NT2/D1 (cell line): ENCODE measurements at regions not wholly inside any gene's neighbourhood (a gene's known extent, or its start where the extent isn't known, plus 50 kb on each side); places are given as distances from the start of the nearest gene placed in this dataset.
A peak's percentile ranks its signal among the peaks of the same experiment; 100 is the strongest.

Source experiments
- DNase-seq: peaks from one replicate; pipeline ENCODE4 v3.0.0-alpha.2; 2011; ENCODE audit warnings: low read depth, low spot score
- H3K27me3 ChIP-seq: 2 replicates; pipeline ENCODE4 v1.6.0; 2011; ENCODE audit warnings: mild to moderate bottlenecking; ENCODE audit not compliant: insufficient read length, insufficient read depth
- H3K36me3 ChIP-seq: 2 replicates; pipeline ENCODE4 v1.6.1; 2011; ENCODE audit warnings: mild to moderate bottlenecking, low read length, mixed read lengths; ENCODE audit not compliant: insufficient read depth, insufficient read length
- H3K4me1 ChIP-seq: 2 replicates; pipeline ENCODE4 v1.5.1; 2011; ENCODE audit not compliant: insufficient read depth, insufficient read length
- H3K4me3 ChIP-seq: 2 replicates; pipeline ENCODE4 v1.5.1; 2011; ENCODE audit warnings: low read depth; ENCODE audit not compliant: insufficient read length
- H3K9ac ChIP-seq: 2 replicates; pipeline ENCODE4 v1.6.0; 2011; ENCODE audit warnings: low read depth; ENCODE audit not compliant: insufficient read length
- H3K9me3 ChIP-seq: 2 replicates; pipeline ENCODE4 v1.5.1; 2011; ENCODE audit warnings: mild to moderate bottlenecking, low read length; ENCODE audit not compliant: insufficient read depth
- SUZ12 ChIP-seq: IDR thresholded peaks from 2 replicates; pipeline ENCODE4 v1.6.1; 2011; ENCODE audit not compliant: insufficient read length, insufficient read depth; ENCODE audit errors: extremely low read depth
- YY1 ChIP-seq: IDR thresholded peaks from 2 replicates; pipeline ENCODE4 v1.6.1; 2011; ENCODE audit not compliant: insufficient read length, insufficient read depth
- ZNF274 ChIP-seq: IDR thresholded peaks from 2 replicates; pipeline ENCODE4 v1.6.1; 2011; ENCODE audit warnings: mild to moderate bottlenecking, low read depth, low read length

DNA sequence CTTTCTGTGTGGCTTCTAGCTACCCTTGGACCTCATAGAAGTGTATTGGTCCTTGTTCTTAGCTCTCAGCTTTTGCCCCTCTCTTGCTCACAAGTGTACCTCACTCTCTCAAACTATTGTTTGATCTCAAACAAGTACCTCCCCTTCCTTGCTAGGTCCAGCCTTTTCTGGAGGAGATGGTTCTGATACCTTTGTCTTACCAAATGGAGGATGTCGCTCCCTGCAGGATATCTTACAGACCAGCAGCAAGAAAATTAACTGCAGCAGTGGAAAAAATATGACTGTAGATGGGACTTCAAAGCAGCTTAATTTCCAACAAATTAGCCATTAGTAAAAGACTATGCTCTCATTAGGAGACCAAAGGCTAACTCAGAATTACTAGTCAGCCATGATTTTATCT, 388.1 kb upstream of the ROBO2 start:
- TF ChIP-seq ZNF274 (no peak), SUZ12 (no peak), YY1 (no peak)
- no peaks in the 10 kb centered on the region for H3K36me3 ChIP-seq
- no peak overlapping the region for H3K4me3 ChIP-seq
- no peaks in the 10 kb centered on the region for H3K9me3 ChIP-seq
- no peaks in the 10 kb centered on the region for H3K27me3 ChIP-seq
- no peak for DNase-seq
- H3K9ac ChIP-seq, result no peak overlapping the region
- no peaks in the 10 kb centered on the region for H3K4me1 ChIP-seq

DNA sequence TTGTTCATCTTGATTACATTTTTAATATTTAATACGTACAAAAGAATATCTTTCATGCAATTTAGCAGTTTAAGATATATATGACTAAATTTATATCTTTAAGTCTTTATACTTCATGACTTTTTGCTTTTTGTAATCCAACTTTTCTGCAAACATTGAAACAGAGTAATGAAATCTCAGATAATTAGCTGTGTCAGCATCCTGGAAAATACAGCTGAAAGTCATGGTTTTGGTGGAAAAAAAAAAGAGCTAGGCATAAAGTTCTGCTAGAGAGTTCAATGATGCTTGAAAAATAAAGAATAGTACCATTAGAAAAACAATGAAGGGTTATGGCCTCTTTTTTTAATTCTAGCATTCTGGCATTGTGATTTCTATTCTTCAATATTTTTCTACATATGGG, 387.4 kb upstream of the ROBO2 start:
- Histone ChIP-seq H3K27me3 (no peaks in the 10 kb centered on the region), H3K9me3 (no peaks in the 10 kb centered on the region), H3K4me1 (no peaks in the 10 kb centered on the region), H3K9ac (no peak overlapping the region), H3K4me3 (no peak overlapping the region), H3K36me3 (no peaks in the 10 kb centered on the region)
- DNase-seq, result no peak
- TF ChIP-seq SUZ12 (no peak), ZNF274 (no peak), YY1 (no peak)

DNA sequence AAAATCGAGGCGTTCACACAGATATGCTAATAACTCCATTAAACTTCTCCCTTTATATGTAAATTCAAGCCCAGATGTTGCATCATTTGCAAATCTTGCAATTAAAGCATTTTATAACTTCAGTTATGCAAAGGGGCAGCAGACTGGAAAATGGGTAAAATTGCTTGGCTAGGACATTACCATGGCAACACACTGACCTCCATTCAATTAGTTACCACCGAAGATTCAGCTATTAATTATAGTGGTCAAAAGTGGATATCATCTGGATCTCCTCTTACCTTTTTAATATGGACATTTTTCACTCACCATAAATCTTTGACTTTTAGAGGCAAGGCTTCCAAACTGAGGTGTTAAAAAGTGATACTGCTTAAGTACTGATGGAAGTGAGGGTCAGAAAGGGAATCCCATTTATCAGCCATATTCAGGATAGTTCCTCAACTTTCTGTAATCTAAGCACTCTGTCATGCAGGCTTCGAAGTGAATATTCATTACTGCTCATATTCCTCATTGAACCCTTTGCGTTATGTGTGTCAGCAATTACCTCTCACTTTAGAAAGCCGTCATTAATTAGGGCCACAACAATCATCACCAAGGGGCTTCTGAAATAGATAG, 386.2 kb upstream of the ROBO2 start:
- Histone ChIP-seq H3K27me3 (no peaks in the 10 kb centered on the region), H3K4me3 (no peak overlapping the region), H3K9ac (no peak overlapping the region), H3K4me1 (no peaks in the 10 kb centered on the region), H3K9me3 (0 out of 2 replicates have a peak, but pooled peaks cover 4% of the 10 kb centered on the region), H3K36me3 (no peaks in the 10 kb centered on the region)
- TF ChIP-seq ZNF274, result no peak
- TF ChIP-seq YY1, result no peak
- TF ChIP-seq SUZ12, result no peak
- no peak for DNase-seq

DNA sequence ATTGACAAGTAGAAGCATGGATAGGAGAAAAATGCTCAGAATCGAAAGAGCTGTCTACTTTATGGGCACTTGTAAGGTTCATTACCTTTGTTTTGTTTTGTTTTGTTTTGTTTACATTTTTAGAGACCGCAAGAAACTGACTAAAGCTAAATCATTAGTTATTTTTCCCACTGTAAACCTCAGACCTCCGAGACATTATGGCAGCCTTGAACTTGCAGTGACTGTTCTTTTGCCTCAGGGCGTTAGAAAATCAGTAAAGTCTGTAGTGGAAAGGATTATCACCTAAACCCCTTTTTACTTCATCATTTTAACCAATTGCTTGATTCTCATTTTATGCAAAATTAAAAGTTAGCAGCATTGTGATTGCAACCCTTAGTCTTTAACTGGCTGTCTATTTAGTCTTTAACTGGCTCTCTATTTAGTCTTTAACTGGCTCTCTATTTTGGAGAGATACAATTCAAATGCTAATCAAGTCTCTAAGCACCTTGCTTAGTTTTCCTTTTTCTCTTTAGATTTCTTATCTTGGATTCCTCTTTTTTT, 383.3 kb upstream of the ROBO2 start:
- no peak overlapping the region for H3K4me3 ChIP-seq
- H3K9ac ChIP-seq, result no peak overlapping the region
- H3K36me3 ChIP-seq, result no peaks in the 10 kb centered on the region
- peaks cover 21% of the 10 kb centered on the region for H3K9me3 ChIP-seq
- H3K4me1 ChIP-seq, result no peaks in the 10 kb centered on the region
- DNase-seq, result no peak
- TF ChIP-seq YY1 (no peak), ZNF274 (no peak), SUZ12 (no peak)
- no peaks in the 10 kb centered on the region for H3K27me3 ChIP-seq

DNA sequence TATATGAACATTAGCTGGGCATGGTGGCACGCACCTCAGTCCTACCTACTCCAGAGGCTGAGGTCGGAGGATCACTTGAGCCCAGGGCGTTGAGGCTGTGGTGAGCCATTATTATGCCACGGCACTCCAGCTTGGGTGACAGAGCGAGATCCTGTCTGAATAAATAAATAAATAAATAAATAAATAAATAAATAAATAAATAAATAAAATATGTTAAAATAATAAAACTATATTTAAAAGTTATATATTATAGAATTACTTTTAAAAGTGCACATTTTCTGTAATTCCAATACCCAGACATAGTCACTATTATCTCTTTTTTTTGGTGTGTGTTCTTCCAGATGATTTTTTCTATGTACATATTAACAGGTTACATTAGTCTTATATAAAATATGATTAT, 382.0 kb upstream of the ROBO2 start:
- DNase-seq, result no peak
- H3K4me3 ChIP-seq, result no peak overlapping the region
- H3K4me1 ChIP-seq, result no peaks in the 10 kb centered on the region
- no peaks in the 10 kb centered on the region for H3K27me3 ChIP-seq
- H3K9ac ChIP-seq, result no peak overlapping the region
- peaks cover 34% of the 10 kb centered on the region for H3K9me3 ChIP-seq
- TF ChIP-seq SUZ12, result no peak
- TF ChIP-seq ZNF274, result no peak
- no peak for TF ChIP-seq YY1
- H3K36me3 ChIP-seq, result no peaks in the 10 kb centered on the region

DNA sequence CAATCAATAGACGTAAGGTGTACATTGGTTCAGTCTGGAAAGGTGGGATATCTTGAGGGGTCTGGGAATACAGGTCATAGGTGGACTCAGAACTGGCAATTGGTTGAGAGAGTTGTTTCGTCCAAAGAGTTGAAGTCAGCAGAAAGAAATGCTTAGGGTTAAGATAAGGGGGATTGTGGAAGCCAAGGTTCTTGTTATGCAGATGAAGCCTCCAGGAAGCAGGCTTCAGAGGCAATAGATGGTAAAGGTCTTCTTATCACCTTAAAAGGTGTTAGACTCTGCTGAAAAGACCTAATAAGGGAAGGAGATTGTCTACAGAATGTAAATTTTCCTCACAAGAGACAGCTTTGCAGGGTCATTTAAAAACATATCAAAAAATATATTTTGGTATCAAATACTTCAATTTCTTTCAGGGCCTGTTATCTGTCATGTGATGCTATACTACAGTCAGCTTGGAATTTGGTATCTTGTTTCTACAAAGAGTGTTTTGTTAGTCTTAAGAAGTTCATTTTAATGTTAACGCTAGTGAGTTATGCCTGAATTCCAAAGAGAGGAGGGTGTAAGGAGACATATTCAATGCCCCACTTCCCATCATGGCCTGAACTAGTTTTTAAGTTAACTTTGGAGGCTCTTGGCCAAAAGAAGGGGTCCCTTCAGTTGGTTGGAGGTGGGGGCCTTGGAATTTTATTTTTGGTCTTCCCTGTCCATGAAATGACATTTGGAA, 378.2 kb upstream of the ROBO2 start:
- peak; percentile 72 for DNase-seq
- no peaks in the 10 kb centered on the region for H3K27me3 ChIP-seq
- H3K4me1 ChIP-seq, result no peaks in the 10 kb centered on the region
- peaks cover 54% of the 10 kb centered on the region for H3K9me3 ChIP-seq
- H3K9ac ChIP-seq, result no peak overlapping the region
- TF ChIP-seq YY1 (no peak), SUZ12 (no peak), ZNF274 (no peak)
- H3K4me3 ChIP-seq, result no peak overlapping the region
- H3K36me3 ChIP-seq, result no peaks in the 10 kb centered on the region

DNA sequence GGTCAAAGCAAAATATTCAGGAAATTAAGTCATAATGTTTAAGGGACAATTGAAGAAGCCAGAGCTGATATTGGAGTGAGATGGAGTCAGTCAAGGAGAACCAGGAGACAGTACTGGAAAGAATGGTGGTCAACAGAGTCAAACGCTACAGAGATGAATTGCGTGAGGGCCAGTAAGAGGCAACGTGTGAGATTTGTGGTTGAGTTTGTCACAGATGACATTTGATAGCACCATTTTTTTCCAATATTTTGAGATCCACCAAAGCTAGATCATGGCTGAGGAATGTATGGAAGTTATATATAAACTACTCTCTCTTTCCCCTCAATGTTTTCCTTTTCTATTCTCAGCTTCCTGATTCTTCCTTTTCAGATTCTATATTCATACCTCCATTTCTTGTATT, 375.1 kb upstream of the ROBO2 start:
- TF ChIP-seq SUZ12, result no peak
- TF ChIP-seq YY1, result no peak
- no peak for TF ChIP-seq ZNF274
- no peaks in the 10 kb centered on the region for H3K27me3 ChIP-seq
- H3K36me3 ChIP-seq, result no peaks in the 10 kb centered on the region
- no peak overlapping the region for H3K4me3 ChIP-seq
- H3K9me3 ChIP-seq, result peaks cover 50% of the 10 kb centered on the region
- DNase-seq, result no peak
- no peak overlapping the region for H3K9ac ChIP-seq
- no peaks in the 10 kb centered on the region for H3K4me1 ChIP-seq
